GM21576 (cell line): ENCODE measurements at regions not wholly inside any gene's neighbourhood (a gene's known extent, or its start where the extent isn't known, plus 50 kb on each side); places are given as distances from the start of the nearest gene placed in this dataset.

ENCODE experiments used
- ATAC-seq: cut with Tn5 transposase; IDR thresholded peaks from one replicate; pipeline ENCODE4 v1.9.1; 2021; ENCODE audit warnings: mild to moderate bottlenecking, moderate library complexity; ENCODE audit not compliant: unreplicated experiment

DNA sequence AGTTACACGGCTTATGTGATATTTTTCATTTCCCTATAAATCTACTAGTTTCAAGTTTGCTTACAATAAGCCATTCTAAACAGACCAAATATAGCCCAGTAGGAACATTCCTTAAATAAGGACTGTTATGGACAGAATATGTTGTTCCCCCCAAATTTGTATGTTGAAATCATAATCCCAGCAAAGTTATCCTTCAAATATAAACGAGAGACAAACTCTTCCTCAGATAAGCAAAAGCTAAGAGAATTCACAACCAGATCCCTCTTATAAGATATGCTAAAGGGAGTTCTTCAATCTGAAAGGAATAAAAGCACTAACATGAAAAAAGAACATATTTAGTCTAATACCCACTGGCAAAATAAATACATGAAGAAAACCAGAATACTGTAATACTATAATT, 795.5 kb upstream of the GJE1 start:
- ATAC-seq: no peak

DNA sequence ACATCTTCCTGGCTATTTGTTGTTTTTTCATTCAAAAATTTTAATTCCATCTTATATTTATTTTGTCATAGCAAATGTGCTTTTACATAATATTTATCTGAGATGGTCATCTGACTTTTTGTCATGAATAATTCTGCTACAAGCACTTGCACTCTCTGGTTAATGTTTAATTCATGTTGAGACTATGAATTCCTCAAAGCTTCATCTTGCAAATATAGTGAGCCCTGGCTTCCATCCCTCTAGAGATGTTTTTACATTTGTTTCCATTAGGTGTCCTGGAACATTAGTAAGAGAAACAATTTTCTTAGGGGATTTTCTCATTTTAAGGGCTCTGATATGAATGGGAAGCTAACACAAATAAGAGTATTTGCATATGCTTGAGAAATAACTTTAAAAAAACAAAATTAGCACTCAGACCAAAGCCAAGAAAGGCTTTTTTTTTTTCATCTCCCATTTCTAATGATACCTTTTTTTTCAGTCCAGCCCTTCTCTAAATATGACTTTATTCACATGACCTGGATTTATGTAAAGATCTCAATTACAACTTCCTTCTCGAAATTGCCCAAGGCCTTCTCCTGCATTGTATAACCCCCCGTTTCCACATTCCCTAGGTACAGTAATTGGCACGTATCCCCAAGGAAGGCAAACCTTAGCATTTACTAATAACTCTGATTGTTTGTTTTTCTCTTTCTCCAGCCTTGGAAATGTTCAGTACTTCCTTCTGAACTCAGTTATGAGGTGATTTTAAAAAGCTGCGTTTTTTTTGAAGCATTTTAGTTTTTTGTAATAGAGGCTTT, 797.0 kb upstream of the GJE1 start:
- ATAC-seq: no peak

- no peak for ATAC-seq
Observed at GRCh38 chr6:141326925-141327324, 805.8 kb upstream of the GJE1 start.

DNA sequence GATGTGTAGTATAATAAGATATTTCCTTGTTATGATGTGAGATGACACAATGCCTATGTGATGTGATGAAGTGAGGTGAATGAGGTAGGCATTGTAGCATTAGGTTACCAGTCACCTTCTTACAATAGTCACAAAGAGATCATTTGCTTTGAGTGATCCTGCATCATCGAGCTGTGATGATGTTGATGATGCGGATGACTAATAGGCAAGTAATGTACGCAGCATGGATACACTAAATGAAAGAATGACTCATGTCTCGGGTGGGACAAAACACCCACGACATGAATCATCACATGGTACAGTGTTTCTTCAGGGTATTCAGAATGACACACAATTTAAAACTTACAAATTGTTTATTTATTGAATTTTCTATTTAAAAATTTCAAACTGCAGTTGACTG, 806.3 kb upstream of the GJE1 start:
- no peak for ATAC-seq

DNA sequence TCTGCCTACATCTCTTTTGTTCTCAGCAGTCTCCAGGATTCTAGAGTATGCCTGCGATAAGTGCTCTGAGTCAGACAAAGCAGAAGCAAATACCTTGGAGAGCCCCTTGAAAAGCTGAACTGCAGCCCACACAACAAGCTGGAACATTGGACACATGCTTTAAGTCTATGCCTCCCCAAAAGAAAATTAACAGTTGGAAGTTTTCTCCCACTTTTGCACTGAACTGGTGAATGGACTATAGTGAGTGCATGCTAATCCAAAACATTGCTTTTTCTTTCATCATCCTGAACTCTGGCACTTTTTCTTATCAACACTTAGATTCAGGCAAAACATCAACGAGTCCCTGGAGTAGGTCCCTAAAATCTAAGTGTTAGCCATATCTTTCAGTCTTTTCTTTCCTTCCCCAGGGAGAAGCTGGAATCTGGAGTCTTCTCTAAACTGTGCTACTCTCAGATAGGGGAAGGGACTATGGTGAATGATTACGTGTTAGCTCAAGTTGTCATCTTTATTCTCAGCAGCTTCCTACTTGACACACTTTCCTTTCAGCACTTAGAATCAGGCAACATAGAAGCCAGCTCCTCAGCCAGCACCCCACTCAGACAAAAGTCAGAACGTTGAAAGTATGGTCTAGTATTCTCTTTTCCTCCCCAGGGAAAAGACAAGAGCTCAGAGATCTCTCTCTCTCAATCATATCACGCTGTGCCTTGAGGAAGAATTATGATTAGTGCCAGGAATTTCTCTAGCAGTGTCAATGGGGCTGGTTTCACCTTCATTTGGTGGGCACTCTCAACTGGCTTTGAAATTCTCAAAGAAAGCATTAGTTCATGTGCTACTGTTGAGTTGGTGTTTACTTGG, 811.0 kb upstream of the GJE1 start:
- no peak for ATAC-seq

DNA sequence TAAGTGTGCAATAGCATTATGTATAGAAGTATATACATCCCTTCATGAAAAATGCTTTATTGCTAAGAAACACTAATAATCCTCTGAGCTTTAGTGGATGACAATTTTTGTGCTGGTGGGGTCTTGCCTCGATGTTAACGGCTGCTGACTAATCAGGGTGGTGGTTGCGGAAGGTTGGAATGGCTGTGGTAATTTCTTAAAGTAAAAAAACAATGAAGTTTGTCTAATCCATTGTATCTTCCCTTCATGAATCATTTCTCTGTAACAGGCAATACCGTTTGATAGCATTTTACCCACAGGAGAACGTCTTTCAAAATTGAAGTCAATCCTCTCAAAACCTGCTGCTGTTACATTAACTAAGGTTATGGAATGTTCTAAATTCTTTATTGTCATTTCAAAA, 816.5 kb upstream of the GJE1 start:
- ATAC-seq: no peak

DNA sequence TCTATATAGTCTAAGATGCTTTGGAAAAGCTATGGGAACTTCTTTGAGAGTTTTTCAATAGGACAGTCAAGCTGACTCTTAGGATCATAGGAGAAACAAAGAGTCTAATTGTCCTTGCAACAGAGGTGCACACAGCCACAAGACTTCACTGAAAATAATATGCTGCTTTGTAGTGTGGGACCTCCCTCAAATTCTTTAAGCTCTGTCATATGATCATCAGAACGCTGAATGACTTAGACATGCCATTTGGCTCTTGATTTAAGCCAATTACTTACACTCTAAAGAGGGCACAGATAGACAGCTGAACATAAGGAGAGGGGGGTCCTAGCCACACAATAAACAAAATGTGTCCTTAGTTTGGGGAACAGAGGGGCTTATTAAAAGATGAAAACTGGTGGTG, 818.7 kb upstream of the GJE1 start:
- no peak for ATAC-seq

- ATAC-seq: peak; percentile 48
Observed at GRCh38 chr6:141309295-141309694, 823.4 kb upstream of the GJE1 start.

DNA sequence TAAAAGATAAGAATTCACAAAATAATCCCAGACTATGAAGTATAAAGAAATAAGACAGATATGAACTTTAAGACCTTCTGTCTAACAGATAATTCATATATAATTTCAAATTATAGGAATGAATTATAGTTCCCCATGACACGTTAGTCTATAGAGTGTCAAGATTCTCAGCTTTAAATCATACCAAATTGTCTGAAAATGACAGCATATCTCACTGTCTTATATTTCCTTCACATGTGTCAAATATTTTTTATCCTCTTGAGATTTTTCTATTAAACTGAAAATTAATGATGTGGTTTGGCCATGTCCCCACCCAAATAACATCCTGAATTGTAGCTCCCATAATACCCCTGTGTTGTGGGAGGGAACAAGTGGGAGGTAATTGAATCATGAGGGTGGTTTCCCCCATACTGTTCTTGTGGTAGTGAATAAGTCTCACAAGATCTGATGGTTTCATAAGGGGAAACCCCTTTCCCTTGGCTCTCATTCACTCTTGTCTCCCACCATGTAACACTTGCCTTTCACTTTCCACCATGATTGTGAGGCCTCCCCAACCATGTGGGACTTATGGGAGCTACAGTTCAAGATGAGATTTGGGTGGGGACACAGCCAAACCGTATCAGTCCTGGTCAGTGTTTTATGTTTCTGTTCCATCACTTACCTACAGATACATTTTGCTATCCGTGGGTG, 825.3 kb upstream of the GJE1 start:
- no peak for ATAC-seq

DNA sequence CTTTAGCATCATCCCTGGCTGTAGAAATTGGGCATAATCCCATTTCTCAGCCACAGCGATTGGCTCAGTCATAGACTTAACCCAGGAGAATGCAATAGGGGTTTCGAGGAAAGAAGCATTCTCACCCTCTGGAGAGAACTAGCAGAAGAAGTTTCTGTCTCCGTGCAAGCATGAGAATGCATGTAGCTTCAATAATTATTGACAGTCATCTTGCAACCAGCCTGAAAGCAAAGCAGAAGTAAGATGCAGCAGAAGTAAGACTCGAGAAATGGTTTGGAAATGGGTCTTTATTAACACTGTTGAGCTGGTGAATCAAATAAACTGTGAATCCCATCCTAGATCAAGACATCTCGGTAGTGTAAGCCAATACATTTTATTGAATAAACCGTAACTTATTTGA, 828.8 kb upstream of the GJE1 start:
- no peak for ATAC-seq

DNA sequence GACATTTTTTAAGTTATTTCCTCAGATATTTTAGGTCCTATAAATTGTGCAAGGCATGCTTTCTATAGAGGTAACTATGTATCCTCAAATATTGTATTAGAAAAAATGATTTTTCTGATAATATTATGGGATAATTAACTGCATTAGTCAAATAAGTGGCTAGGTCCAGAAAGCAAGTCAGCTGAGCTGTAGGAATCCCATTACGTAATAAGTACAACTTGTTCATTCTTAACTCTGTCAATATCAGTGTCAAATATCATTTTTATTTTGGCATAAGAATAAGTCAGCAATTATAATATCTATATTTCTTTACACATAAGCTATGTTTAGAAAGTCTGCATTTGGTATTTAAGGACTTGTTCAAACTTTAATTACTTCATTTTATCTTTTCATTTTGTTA, 830.9 kb upstream of the GJE1 start:
- no peak for ATAC-seq

DNA sequence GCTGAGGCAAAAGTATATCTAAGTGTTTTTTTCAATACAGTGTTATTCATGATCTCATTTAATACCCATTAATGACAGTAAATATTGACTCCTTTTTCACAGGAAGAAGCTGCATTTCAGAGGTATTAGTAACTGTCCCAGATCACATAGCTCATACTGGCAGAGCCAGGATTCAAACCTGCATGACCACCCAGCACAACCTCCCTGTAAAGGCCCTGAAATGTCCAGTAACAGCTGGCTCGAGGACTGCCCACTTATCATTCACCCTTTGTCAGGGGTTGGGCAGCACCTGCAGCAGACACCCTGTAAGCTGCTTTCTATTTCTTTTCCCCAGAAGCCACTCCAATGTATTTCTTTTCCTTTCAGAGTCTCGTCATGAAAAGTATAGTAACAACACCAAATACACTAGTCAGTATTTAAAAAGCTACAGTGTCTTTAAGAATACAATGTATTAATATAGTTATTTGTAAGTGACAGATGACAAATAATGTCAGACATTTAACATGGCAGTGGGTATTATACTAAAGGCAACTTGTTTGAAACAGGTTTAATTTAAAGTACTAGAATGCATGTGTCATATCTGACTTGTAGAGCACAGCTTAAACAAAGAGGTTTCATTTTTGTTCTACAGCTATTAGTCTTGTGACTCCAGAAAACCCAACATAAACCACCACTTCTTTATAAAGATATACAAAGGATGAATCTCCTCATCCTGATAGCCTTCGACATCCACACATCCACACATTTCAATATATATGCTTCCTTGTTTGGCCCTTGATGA, 841.6 kb upstream of the GJE1 start:
- no peak for ATAC-seq

DNA sequence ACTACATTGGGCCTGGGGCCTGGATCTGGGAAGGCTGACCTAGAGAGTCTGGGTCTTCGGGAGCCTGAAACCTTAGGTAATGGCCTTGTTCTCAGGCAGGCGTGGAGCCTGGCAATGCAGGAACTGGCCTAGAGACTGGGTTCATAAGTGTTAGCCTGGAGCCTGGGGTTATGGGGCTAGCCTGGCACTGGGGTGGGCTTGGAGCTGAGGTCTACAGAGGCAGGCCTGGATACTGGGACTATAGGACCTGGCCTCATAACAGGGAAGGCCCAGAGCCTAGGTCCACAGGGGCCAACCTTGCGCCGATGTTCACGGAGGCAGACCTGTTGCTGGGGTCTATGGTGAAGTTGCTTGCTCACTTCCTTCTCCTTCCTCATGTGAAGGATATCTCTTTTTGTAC, 843.8 kb upstream of the GJE1 start:
- no peak for ATAC-seq

DNA sequence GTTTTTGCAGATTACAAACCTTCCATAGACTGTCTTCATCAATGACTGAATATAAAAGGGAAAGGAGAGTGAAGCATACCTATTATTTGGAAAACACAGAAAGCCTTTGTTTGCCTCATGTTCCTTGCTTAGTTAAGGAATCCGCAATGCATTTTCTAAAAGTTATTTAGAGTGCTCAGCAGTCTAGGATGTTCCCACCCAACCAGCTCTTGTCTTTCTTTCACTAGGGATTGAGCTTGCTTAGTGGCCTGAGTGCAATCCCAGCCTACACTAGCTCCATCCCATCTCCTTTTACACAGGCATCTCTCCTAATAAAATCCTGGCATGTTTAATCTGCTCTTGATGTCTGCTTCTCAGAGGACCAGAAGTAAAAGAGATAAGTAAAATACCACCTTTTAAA, 850.5 kb upstream of the GJE1 start:
- no peak for ATAC-seq

DNA sequence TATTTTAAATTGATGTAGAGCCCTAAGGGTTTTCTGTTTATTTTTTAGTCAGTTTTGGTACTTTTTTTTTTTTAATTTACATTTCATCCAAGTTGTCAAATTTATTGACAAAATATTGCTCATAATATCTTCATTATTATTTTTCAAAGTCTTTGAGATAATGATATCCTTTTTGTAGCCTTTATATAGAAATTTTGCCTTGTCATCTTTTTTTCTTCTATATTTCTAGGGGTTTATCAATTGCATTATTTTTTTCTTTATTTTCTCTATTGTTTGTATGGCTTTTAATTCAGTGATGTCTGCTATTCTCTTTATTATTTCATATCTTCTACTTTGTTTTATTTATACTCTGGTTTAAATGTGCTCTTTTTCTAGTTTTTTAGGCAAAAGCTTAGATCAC, 863.0 kb upstream of the GJE1 start:
- no peak for ATAC-seq

- no peak for ATAC-seq
Observed at GRCh38 chr6:141267420-141267819, 865.3 kb upstream of the GJE1 start.

GRCh38 chr6:141265756-141266623, 866.7 kb upstream of the GJE1 start:
- no peak for ATAC-seq

- no peak for ATAC-seq
Observed at GRCh38 chr6:141264101-141264500, 868.6 kb upstream of the GJE1 start.

DNA sequence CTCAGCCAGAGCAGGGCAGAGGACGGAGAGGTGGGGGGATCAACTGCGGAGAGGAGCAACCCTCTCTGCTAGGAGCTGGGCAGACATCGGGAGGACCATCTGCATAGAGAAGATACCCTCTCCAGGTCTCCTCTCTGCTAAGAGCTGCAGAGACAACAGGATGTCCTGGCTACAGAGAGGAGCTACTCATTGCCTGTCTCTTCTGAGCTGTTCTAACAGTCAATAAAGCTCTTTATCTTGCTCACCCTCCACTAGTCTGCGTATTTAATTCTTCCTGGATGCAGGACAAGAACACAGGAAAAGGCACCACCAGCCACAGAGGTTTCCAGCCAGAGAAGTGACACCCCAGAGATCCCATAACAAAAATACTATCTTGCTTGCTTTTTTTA, 871.1 kb upstream of the GJE1 start:
- no peak for ATAC-seq
